Gastrocnemius medialis (tissue), 4 donors: ENCODE measurements at regions not wholly inside any gene's neighbourhood (a gene's known extent, or its start where the extent isn't known, plus 50 kb on each side); places are given as distances from the start of the nearest gene placed in this dataset.

Source experiments
- POLR2A ChIP-seq, 2 donors: fragments of 450-650 bp; IDR thresholded peaks; one replicate each; pipeline ENCODE4 v1.6.1; 2017; ENCODE audit warnings: antibody characterized with exemption in 2 of 2, mild to moderate bottlenecking in 2 of 2, moderate library complexity in 2 of 2
- TF ChIP-seq, protein P1 (sequence below), 5 experiments: fragments of 450-650 bp in 3 of 5; fragments of 200-600 bp in 2 of 5; sonication (generic) in 2 of 5; IDR thresholded peaks in 4 of 5; conservative IDR thresholded peaks in 1 of 5; 1 replicate in 4 of 5; 2 replicates in 1 of 5; pipeline ENCODE4 v1.5.1; 2016 to 2019; ENCODE audit warnings: antibody characterized with exemption in 5 of 5, mild to moderate bottlenecking in 3 of 5, moderate library complexity in 3 of 5

- TF ChIP-seq, protein P1, sequence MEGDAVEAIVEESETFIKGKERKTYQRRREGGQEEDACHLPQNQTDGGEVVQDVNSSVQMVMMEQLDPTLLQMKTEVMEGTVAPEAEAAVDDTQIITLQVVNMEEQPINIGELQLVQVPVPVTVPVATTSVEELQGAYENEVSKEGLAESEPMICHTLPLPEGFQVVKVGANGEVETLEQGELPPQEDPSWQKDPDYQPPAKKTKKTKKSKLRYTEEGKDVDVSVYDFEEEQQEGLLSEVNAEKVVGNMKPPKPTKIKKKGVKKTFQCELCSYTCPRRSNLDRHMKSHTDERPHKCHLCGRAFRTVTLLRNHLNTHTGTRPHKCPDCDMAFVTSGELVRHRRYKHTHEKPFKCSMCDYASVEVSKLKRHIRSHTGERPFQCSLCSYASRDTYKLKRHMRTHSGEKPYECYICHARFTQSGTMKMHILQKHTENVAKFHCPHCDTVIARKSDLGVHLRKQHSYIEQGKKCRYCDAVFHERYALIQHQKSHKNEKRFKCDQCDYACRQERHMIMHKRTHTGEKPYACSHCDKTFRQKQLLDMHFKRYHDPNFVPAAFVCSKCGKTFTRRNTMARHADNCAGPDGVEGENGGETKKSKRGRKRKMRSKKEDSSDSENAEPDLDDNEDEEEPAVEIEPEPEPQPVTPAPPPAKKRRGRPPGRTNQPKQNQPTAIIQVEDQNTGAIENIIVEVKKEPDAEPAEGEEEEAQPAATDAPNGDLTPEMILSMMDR (IDR thresholded peaks at IDR 0.05 in 4 of 5, conservative IDR thresholded peaks at IDR 0.05 in 1 of 5): no peak
- no peak for TF ChIP-seq POLR2A (IDR thresholded peaks at IDR 0.05)
Measured at GRCh38 chr11:37657645-37658044, 1059.6 kb upstream of the RAG2 start.
